ENCODE measurements at regions not wholly inside any gene's neighbourhood (a gene's known extent, or its start where the extent isn't known, plus 50 kb on each side); places are given as distances from the start of the nearest gene placed in this dataset.

GRCh38 chr10:8726084-8726778, 671.7 kb downstream of the GATA3 start:
- DNase-seq = no peak

DNA sequence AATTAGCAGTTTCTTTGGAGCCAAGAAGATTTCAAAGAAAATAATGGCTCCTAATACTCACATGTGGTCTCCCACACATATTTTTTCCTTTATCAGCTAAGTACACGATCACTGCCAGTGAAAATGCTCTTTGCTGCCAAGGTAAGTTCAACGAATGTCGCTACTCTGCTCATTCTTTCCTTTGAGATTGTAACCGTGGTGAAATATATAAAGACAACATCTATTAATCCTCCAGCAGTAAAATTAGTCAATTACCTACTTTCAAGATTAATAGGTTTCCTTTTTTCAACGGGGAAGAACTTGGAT, 672.2 kb downstream of the GATA3 start:
- DNase-seq = no peak

DNA sequence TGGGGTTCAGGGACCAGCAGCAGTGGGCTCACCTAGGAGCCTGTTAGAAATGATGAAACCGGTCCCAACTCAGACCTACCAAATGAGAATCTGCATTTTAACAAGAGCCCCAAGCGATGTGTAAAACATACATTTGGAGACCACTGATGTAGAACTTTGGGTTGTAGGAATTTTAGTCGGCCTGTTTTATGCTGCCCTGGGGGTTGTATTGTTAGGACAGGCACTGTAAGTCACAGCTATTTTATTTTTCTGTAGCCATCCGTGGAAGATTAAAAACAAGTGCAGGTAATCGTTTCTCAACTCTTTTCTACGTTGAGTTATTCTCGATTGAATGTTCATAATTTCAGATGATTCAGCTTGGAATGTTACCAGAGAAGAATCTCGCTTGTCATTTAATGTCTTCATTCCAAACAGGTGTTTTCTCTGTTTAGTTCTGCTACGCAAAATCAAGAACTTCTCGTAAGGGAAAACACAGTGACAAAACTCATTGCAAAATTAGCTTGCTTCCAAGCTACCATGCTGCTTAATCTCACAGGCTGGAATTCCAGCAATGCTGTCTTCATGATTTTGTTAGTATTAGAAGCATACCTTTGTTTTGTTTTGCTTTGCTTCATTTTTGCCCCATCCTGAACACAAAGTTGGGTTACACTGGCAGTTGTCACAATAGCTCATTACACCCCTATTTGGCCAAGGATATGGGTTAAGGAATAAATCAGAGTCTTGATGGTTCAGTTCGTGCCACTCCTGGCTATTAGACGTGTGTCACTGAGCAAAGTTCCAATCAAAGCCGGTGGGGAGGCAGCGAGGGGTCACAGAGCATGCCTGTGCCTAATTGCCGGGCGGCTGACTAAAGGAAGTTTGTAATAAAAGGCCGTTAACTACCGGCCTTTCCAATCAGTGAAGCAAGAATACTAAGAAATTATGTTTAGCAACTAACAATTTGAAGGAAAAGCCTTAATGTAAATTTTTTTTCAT, 676.9 kb downstream of the GATA3 start:
- DNase-seq = no peak

DNA sequence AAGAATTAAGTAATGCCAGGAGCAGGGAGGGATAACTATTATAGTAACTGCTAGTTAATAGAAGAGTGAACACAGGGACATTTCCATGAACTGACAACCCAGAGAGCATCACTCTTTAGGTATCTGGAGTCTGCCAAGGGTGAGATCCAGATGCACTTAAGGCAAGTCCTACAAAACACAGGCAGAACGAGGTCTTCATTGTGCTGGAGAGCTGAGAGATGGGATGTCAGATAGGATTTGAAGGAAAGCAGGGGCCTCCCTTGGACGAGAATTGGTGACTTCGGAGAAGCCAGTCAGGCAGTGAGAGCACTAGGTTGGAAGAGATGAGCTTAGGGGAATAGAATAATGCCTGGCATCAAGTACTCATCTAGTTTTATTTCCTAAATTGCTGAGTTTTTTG, 684.5 kb downstream of the GATA3 start:
- no peak for DNase-seq

- DNase-seq = no peak
Measured at GRCh38 chr10:8752146-8752843, 697.8 kb downstream of the GATA3 start.

DNA sequence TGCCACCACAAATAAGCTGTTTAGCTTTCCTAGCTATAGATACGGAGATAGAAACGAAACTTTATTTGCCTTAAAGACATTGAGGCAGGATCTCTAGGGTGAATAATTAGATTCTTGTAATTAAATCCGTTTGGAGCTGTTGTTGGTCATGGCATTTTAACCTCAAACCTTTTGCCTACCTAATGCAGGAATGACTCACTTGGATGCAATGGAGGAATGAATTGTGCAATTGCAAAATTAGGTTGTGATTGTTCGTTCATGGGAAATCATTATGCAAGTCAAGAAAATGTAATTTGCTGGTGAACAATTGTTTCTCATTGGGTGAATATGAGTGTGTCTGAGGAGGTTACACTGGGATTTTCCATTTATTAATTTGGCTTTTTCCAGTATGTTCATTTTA, 703.5 kb downstream of the GATA3 start:
- DNase-seq = no peak

DNA sequence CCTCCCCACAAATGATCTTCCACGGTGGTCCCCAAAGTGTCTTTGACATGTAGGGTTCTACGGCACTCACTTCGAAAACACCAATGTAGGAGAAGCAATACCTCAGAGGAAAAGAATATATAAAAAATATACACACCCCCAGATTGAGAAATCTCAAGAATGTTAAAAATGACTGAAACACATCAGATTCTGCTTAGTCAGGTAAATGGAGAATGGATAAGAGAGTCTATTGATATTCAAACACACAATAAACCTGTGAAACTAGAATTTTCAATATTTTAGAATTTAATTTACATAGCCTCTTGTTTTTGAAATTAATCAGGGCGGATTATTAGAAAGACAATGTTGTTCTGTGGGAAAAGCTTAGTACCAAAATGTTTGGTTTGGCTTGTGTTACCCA, 712.4 kb downstream of the GATA3 start:
- DNase-seq = no peak

- no peak for DNase-seq
Measured at GRCh38 chr10:8767591-8767990, 713.1 kb downstream of the GATA3 start.

- no peak for DNase-seq
Measured at GRCh38 chr10:8768341-8768740, 713.9 kb downstream of the GATA3 start.

DNA sequence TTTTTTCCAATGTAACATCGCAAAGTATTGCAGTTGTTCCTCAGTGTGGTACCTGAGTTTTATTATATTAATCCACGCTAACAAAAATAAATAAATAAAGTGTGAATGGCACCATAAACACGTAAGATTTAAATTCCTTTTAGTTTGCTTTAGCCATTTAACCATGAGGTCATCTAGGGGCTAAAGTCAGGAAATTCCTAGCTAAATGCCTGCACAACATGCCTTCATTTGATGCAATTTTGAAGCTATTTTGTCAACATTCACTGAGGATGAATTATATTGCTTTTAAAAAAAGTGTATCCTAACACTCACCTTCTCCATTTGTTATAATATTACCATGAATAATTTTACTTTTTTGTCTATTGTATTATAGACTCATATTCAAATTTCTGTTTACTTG, 714.4 kb downstream of the GATA3 start:
- no peak for DNase-seq

- DNase-seq = no peak
Measured at GRCh38 chr10:8776926-8777622, 722.6 kb downstream of the GATA3 start.

DNA sequence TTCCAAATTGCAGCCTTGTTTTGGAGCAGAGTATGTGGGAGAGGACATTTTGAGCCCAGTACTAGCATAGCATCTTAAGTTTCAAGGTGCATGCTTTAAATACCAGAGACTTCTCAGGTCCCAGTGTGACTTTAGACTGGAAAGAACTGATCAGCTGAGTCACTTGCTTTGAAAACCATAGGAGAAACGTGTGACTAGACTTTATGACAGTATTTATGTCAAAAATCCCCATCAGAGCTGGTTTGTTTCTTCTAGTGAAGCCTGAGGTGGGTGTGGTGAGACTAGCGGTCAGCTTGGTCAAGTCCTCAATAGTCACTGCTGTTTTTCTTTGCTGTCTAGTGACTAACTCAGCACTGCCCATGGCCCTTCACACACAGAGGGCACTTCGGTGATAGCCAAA, 724.2 kb downstream of the GATA3 start:
- no peak for DNase-seq

- no peak for DNase-seq
Measured at GRCh38 chr10:8787649-8788048, 733.2 kb downstream of the GATA3 start.

DNA sequence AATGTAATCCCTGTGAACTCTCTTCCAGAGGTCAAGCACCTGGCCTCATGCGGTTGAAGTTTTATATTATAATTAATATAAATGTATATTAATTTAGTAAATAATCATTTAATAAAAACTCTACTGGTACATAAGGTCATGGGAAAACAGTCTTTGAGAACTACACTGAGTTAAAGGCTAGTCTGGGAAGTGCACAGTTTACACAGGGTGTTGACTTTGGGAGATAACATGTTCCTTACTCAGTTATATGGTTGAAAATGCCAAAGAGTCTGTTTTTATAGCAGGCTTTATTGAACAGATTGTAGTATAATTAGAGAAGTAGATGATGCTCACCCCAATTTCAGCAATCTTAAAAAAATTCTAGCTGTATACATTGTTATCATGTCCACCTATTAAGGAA, 735.9 kb downstream of the GATA3 start:
- no peak for DNase-seq

- DNase-seq = no peak
Measured at GRCh38 chr10:8794860-8795259, 740.4 kb downstream of the GATA3 start.

- DNase-seq = no peak
Measured at GRCh38 chr10:8800426-8800825, 745.9 kb downstream of the GATA3 start.

- DNase-seq = no peak
Measured at GRCh38 chr10:8803992-8804391, 749.5 kb downstream of the GATA3 start.

- DNase-seq = no peak
Measured at GRCh38 chr10:8810677-8811076, 756.2 kb downstream of the GATA3 start.

GRCh38 chr10:8811201-8811600, 756.7 kb downstream of the GATA3 start:
- no peak for DNase-seq

DNA sequence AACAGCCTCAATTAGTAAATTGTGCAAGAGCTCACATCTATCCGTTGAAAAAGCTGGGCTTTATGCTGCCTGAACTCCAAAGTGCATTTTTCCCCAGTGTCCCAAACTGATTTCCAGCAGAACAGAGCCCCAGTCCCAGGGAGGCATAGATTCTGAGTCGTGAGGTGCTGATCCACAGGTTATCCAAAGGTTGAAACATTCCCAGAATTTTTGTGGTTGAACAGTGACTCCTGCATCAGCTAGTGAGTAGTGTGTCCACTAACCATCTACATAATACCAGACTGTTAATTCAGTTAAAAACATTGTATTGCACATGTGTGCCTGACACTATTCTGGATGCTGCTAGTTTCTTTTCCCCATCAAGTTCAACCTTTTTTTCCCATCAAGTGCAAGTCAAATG, 761.5 kb downstream of the GATA3 start:
- no peak for DNase-seq

- DNase-seq = no peak
Measured at GRCh38 chr10:8817299-8817698, 762.8 kb downstream of the GATA3 start.

- no peak for DNase-seq
Measured at GRCh38 chr10:8825611-8826010, 771.1 kb downstream of the GATA3 start.

- DNase-seq = no peak
Measured at GRCh38 chr10:8829592-8829991, 775.1 kb downstream of the GATA3 start.

Data from activated CD4-positive, alpha-beta T cell treated with anti-CD3 and anti-CD28 coated beads, Interleukin-2, amount 50 U/mL, for 4 hours (primary cell).